Heart left ventricle (tissue), 13 donors: ENCODE measurements at regions not wholly inside any gene's neighbourhood (a gene's known extent, or its start where the extent isn't known, plus 50 kb on each side); places are given as distances from the start of the nearest gene placed in this dataset.

Source experiments
- POLR2A ChIP-seq, 2 donors: fragments of 450-650 bp; IDR thresholded peaks; one replicate each; pipeline ENCODE4 v1.6.1; 2017; ENCODE audit warnings: antibody characterized with exemption in 2 of 2, mild to moderate bottlenecking in 2 of 2, moderate library complexity in 2 of 2
- TF ChIP-seq, protein P1 (sequence below), 12 donors: fragments of 200-600 bp; sonication (generic) in 4 of 12; IDR thresholded peaks; one replicate each; pipeline versions ENCODE4 v1.5.0 to v1.8.0; 2018 to 2022; ENCODE audit warnings: antibody characterized with exemption in 12 of 12, mild to moderate bottlenecking in 5 of 12
- donor health status: ischemic (EF 13 %, LVEDD 7.1; RV severe dilation, severe dysfunction).
- donor health status: DM: no; HTN: yes; CAD: no.
- donor health status: DM: no; HTN: no; CAD: no.
- donor health status: ischemic (EF 25% LVEDD 6.9; RV normal size, moderate dysfunction).
- donor health status: ischemic (EF 25% LVEDD 5.7; RV mildly dilated, moderate dysfunction).
- donor health status: ischemic (EF 35%, LVEDD 5.7; RV mildly dilated, moderate dysfunction).
- donor health status: nonischemic (EF 11% LVEDD 7.7; RV severe dilation, severe dysfunction).
- donor health status: DM: yes; HTN: yes; CAD: no.
- donor health status: PGD.
- donor health status: ischemic (EF 29% LVEDD 5.4; RV normal size, mild dysfunction).
- donor health status: nonischemic (EF 23%, LVEDD 6.1; RV moderate dilation, normal function).

DNA sequence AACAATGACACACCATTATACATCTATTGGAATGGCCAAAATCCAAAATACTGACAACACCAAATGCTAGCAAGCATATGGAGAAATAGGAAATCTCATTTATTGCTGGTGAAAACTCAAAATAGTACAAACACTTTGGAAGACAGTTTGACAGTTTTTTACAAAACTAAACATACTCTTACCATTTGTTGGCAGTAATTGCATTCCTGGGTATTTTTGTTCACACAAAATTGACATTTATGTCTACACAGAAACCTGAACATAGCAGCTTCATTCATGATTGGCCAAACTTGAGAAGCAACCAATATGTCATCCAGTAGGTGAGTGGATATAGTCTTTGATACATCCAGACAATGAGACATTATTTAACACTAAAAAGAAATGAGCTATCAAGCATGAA is 489.9 kb downstream of the PLOD2 start:
- TF ChIP-seq, protein P1, sequence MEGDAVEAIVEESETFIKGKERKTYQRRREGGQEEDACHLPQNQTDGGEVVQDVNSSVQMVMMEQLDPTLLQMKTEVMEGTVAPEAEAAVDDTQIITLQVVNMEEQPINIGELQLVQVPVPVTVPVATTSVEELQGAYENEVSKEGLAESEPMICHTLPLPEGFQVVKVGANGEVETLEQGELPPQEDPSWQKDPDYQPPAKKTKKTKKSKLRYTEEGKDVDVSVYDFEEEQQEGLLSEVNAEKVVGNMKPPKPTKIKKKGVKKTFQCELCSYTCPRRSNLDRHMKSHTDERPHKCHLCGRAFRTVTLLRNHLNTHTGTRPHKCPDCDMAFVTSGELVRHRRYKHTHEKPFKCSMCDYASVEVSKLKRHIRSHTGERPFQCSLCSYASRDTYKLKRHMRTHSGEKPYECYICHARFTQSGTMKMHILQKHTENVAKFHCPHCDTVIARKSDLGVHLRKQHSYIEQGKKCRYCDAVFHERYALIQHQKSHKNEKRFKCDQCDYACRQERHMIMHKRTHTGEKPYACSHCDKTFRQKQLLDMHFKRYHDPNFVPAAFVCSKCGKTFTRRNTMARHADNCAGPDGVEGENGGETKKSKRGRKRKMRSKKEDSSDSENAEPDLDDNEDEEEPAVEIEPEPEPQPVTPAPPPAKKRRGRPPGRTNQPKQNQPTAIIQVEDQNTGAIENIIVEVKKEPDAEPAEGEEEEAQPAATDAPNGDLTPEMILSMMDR (IDR thresholded peaks at IDR 0.05) = no peak
- no peak for TF ChIP-seq POLR2A (IDR thresholded peaks at IDR 0.05)
